OCI-M1 (cell line): ENCODE measurements at regions not wholly inside any gene's neighbourhood (a gene's known extent, or its start where the extent isn't known, plus 50 kb on each side); places are given as distances from the start of the nearest gene placed in this dataset.

Experiments used
- DNase-seq: peaks from one replicate; lab custom pipeline; 2025; lab: John Stamatoyannopoulos, UW

GRCh38 chr2:157150747-157151146 is 106.8 kb upstream of the GALNT5 start:
- DNase-seq: no peak

GRCh38 chr2:157152362-157152761 is 105.1 kb upstream of the GALNT5 start:
- DNase-seq: no peak

- no peak for DNase-seq
Observed at GRCh38 chr2:157155992-157156391, 101.5 kb upstream of the GALNT5 start.

- DNase-seq: peak; percentile 27
Observed at GRCh38 chr2:157158111-157158510, 99.4 kb upstream of the GALNT5 start.

- no peak for DNase-seq
Observed at GRCh38 chr2:157159221-157159934, 98.1 kb upstream of the GALNT5 start.

GRCh38 chr2:157160111-157160510 is 97.4 kb upstream of the GALNT5 start:
- no peak for DNase-seq

- DNase-seq: no peak
Observed at GRCh38 chr2:157164370-157164769, 93.1 kb upstream of the GALNT5 start.

GRCh38 chr2:157164891-157165290 is 92.6 kb upstream of the GALNT5 start:
- DNase-seq: no peak

- no peak for DNase-seq
Observed at GRCh38 chr2:157168501-157168900, 89.0 kb upstream of the GALNT5 start.

GRCh38 chr2:157169889-157170288 is 87.6 kb upstream of the GALNT5 start:
- no peak for DNase-seq

- no peak for DNase-seq
Observed at GRCh38 chr2:157170299-157170698, 87.2 kb upstream of the GALNT5 start.

GRCh38 chr2:157172239-157172638 is 85.3 kb upstream of the GALNT5 start:
- no peak for DNase-seq

GRCh38 chr2:157172866-157173578 is 84.5 kb upstream of the GALNT5 start:
- no peak for DNase-seq

GRCh38 chr2:157173740-157174184 is 83.7 kb upstream of the GALNT5 start:
- DNase-seq: no peak

GRCh38 chr2:157174321-157174720 is 83.2 kb upstream of the GALNT5 start:
- DNase-seq: no peak

GRCh38 chr2:157176602-157177001 is 80.9 kb upstream of the GALNT5 start:
- no peak for DNase-seq

- peak; percentile 25 for DNase-seq
Observed at GRCh38 chr2:157178874-157179273, 78.6 kb upstream of the GALNT5 start.

- DNase-seq: no peak
Observed at GRCh38 chr2:157179324-157180105, 78.0 kb upstream of the GALNT5 start.

GRCh38 chr2:157180359-157180758 is 77.1 kb upstream of the GALNT5 start:
- DNase-seq: no peak

GRCh38 chr2:157181234-157181633 is 76.3 kb upstream of the GALNT5 start:
- peak; percentile 47 for DNase-seq

- peak; percentile 71 for DNase-seq
Observed at GRCh38 chr2:157182204-157182709, 75.2 kb upstream of the GALNT5 start.

GRCh38 chr2:157182834-157183396 is 74.6 kb upstream of the GALNT5 start:
- no peak for DNase-seq
